ENCODE measurements at regions not wholly inside any gene's neighbourhood (a gene's known extent, or its start where the extent isn't known, plus 50 kb on each side); places are given as distances from the start of the nearest gene placed in this dataset.

DNA sequence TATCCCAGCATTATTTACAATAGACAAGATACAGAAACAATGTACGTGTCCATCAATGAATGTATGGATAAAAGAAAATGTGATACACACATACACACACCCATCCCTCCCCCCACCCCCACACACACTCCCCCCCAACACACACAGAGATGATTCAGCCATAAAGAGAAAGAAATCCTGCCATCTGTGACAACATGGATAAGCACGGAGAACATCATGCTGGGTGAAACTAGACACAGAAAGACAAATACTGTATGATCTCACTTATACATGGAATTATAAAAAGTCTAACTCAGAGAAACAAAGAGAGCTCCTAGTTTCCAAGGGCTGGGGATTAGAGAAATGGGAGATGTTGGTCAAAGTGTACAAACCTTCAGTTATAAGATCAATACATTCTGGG is 104.8 kb upstream of the LY86 start:
- TF ChIP-seq POLR2A (IDR thresholded peaks at IDR 0.05; ENCODE audit: low read depth, low read length) (no peak), FOS (IDR thresholded peaks at IDR 0.05; ENCODE audit: borderline replicate concordance, insufficient read depth, low read length) (no peak), JUN (IDR thresholded peaks at IDR 0.05; ENCODE audit: borderline replicate concordance, insufficient read depth, insufficient read length, low read depth) (no peak), GATA2 (IDR thresholded peaks at IDR 0.05; ENCODE audit: insufficient read depth, insufficient read length, low read depth, low read length) (no peak), EZH2 (IDR thresholded peaks at IDR 0.05; ENCODE audit: borderline replicate concordance, low read depth, low read length, severe bottlenecking) (no peak), POLR2AphosphoS5 (IDR thresholded peaks at IDR 0.05; ENCODE audit: insufficient read depth, low read depth, low read length) (no peak), MYC (IDR thresholded peaks at IDR 0.05; ENCODE audit: low read depth, low read length) (no peak)
- TF ChIP-seq, protein P1, sequence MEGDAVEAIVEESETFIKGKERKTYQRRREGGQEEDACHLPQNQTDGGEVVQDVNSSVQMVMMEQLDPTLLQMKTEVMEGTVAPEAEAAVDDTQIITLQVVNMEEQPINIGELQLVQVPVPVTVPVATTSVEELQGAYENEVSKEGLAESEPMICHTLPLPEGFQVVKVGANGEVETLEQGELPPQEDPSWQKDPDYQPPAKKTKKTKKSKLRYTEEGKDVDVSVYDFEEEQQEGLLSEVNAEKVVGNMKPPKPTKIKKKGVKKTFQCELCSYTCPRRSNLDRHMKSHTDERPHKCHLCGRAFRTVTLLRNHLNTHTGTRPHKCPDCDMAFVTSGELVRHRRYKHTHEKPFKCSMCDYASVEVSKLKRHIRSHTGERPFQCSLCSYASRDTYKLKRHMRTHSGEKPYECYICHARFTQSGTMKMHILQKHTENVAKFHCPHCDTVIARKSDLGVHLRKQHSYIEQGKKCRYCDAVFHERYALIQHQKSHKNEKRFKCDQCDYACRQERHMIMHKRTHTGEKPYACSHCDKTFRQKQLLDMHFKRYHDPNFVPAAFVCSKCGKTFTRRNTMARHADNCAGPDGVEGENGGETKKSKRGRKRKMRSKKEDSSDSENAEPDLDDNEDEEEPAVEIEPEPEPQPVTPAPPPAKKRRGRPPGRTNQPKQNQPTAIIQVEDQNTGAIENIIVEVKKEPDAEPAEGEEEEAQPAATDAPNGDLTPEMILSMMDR (IDR thresholded peaks at IDR 0.05; ENCODE audit: extremely low read depth in 1 of 2, insufficient read depth in 1 of 2, low read depth in 1 of 2, low read length in 2 of 2) = no peak
- TF ChIP-seq, protein P2, sequence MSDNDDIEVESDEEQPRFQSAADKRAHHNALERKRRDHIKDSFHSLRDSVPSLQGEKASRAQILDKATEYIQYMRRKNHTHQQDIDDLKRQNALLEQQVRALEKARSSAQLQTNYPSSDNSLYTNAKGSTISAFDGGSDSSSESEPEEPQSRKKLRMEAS (IDR thresholded peaks at IDR 0.05; ENCODE audit: insufficient read depth, insufficient read length) = no peak
- Histone ChIP-seq H2AFZ (ENCODE audit: low read depth, low read length) (no peak overlapping the region), H3K9me3 (replicated peaks; ENCODE audit: control insufficient read depth, insufficient read depth, low read length) (no peaks in the 10 kb centered on the region), H3K9me1 (replicated peaks; ENCODE audit: control insufficient read depth, extremely low read depth, insufficient read depth, low read length) (no peaks in the 10 kb centered on the region), H3K27ac (ENCODE audit: insufficient read depth, low read depth, low read length) (no peak overlapping the region), H3K4me1 (ENCODE audit: control insufficient read depth, extremely low read depth, insufficient read depth, low read length) (no peaks in the 10 kb centered on the region), H3K36me3 (ENCODE audit: control insufficient read depth in 2 of 2, extremely low read depth in 1 of 2, insufficient read depth in 2 of 2, low read length in 2 of 2) (no peaks in the 10 kb centered on the region), H4K20me1 (replicated peaks; ENCODE audit: control insufficient read depth, extremely low read depth, insufficient read depth, low read length) (no peaks in the 10 kb centered on the region), H3K4me2 (ENCODE audit: insufficient read depth, low read length) (no peak overlapping the region), H3K4me3 (replicated peaks in 1 of 3; ENCODE audit: insufficient read depth in 1 of 3, low read depth in 1 of 3, low read length in 3 of 3) (no peak overlapping the region), H3K27me3 (ENCODE audit: control insufficient read depth in 2 of 2, insufficient read depth in 2 of 2, low read length in 2 of 2) (no peaks in the 10 kb centered on the region), H3K9ac (replicated peaks; ENCODE audit: extremely low read depth, insufficient read depth, low read length) (no peak overlapping the region), H3K79me2 (ENCODE audit: control insufficient read depth, insufficient read depth, low read length) (no peaks in the 10 kb centered on the region)
- BruUV-seq (replicated peaks) = no TSS peak
- DNase-seq (ENCODE audit: low read depth, low spot score) (no peak), FAIRE-seq (no peak)
- intact Hi-C loops (cut with micrococcal nuclease) (no loop called here), dilution Hi-C loops (cut with MboI; ENCODE audit: extremely low pct_ligation_motif_present, low sequenced_read_pairs) (no loop called here)
- ChIA-PET POLR2A (no interaction called here), CTCF (no interaction called here)

Measured in endothelial cell of umbilical vein (primary cell).